Neuron (in vitro differentiated cells): ENCODE measurements at regions not wholly inside any gene's neighbourhood (a gene's known extent, or its start where the extent isn't known, plus 50 kb on each side); places are given as distances from the start of the nearest gene placed in this dataset.
"Not testable (repeated sequence)": the region's sequence is repeated elsewhere in the genome, so short reads cannot be mapped to it uniquely, and the experiment has no call there.

ENCODE experiments used
- H2AFZ ChIP-seq: one replicate; pipeline ENCODE4 v1.6.1; 2013; ENCODE audit warnings: low read depth, mild to moderate bottlenecking, inconsistent platforms, low read length, moderate library complexity
- H3K27me3 ChIP-seq: one replicate; pipeline ENCODE4 v1.6.1; 2013; ENCODE audit warnings: low read length; ENCODE audit not compliant: insufficient read depth
- H3K36me3 ChIP-seq: one replicate; pipeline ENCODE4 v1.6.1; 2013; ENCODE audit warnings: low read length; ENCODE audit not compliant: insufficient read depth
- H3K4me1 ChIP-seq: one replicate; pipeline ENCODE4 v1.6.1; 2013; ENCODE audit warnings: low read length; ENCODE audit not compliant: insufficient read depth
- H3K4me3 ChIP-seq: 2 replicates; pipeline ENCODE4 v1.5.1; 2013; ENCODE audit warnings: mild to moderate bottlenecking, low read length, moderate library complexity
- H3K9me3 ChIP-seq: one replicate; pipeline ENCODE4 v1.6.1; 2013; ENCODE audit warnings: low read length

DNA sequence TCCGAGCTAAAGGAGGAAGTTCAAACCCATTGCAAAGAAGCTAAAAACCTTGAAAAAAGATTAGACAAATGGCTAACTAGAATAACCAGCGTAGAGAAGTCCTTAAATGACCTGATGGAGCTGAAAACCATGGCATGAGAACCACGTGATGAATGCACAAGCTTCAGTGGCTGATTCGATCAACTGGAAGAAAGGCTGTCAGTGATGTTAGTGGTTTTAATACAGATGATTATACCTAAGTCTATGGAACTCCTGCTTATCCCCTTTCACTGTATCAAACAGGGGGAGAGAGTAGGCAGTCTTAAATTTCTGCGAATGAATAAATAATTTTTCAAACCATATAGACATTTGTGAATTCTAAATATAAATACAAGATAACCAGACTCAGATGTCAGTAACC is 512.7 kb downstream of the PRKD1 start:
- H3K27me3 ChIP-seq, H3K4me1 ChIP-seq, H2AFZ ChIP-seq, H3K36me3 ChIP-seq, H3K9me3 ChIP-seq, H3K4me3 ChIP-seq: not testable (repeated sequence)

DNA sequence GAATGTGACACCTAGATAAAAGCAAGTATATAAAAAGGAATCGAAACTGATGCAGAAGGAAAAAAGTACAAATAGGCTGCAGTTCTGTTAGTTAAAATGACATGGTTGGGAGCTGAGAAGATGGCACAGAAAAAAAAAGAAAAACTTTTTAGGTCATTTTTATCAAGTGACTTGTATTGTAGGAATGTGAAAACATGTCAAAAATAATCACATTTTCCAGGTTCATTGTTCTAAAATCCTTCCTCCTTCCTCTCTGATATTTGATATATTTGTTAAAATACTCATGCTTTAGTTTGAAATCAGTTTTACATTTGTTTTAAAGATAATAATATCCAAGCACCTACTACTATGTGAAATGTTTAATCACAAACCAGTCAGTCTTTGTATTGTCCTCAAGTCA is 507.9 kb downstream of the PRKD1 start:
- no peaks in the 10 kb centered on the region for H3K4me1 ChIP-seq
- no peak overlapping the region for H3K4me3 ChIP-seq
- peaks cover 3% of the 10 kb centered on the region for H3K27me3 ChIP-seq
- no peaks in the 10 kb centered on the region for H3K9me3 ChIP-seq
- no peaks in the 10 kb centered on the region for H3K36me3 ChIP-seq
- no peak overlapping the region for H2AFZ ChIP-seq

DNA sequence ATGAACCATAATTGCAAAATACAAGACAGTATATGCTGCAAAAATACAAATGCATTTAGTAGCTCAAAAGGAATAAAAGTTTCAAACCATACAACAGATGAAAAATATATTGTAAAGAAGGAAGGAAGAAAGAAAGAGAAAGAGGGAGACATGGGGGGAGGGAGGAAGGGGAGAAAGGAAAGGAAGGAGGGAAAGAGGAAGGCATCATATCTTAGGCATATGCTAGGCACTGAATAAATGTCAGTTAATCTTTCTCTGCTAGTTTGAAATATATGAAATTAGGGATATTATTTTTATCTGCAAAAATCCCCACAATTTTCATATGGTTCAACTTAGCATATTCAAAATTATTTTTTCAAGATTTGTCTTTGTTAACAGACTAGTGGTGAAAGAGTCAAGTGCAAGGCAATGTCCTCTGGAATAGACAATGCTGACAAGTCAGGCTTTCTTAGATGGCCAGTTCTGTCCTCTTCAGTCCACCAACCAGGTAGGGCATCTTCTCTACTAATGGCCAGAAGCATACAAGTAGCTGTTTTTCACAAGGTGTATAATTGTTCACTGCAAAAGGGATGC is 506.4 kb downstream of the PRKD1 start:
- H2AFZ ChIP-seq, result no peak overlapping the region
- H3K9me3 ChIP-seq, result no peaks in the 10 kb centered on the region
- no peak overlapping the region for H3K4me3 ChIP-seq
- H3K27me3 ChIP-seq, result peaks cover 3% of the 10 kb centered on the region
- no peaks in the 10 kb centered on the region for H3K36me3 ChIP-seq
- no peaks in the 10 kb centered on the region for H3K4me1 ChIP-seq

DNA sequence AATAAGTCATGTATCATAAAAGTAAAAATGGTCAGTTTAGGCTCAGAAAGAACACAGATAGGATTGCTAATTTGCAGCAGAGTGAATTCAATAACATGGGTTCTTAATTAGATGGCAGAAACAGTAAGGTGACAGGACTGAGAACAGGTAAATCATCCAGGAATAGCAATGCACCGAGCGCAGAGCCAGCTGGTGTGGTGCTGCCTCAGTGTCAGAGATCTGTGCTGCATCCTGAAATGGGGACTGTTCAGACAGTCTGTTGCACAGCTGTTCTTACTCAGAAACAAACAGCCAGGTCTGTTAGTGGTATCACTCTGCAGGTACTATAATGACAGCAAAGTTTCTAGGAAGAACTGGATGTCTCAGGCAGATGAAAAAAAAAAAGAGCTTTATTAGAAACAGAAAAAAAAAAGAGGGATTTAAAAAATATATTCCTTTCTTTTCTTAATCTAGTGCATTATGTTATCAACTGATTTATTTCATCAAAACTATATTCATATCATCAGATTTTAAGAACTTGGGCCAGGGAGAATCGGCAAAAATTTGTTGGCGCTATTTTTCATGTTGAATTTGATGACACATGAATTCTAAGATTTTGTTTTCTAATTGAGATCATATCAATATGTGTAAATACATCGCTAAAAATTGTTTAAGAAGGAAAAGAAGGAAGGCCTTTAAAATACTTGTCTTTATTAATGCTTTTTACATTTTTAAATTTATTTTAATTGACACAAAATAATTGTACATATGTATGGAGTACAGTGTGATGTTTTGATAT is 501.8 kb downstream of the PRKD1 start:
- H3K36me3 ChIP-seq, result no peaks in the 10 kb centered on the region
- no peaks in the 10 kb centered on the region for H3K27me3 ChIP-seq
- H3K4me3 ChIP-seq, result no peak overlapping the region
- no peak overlapping the region for H2AFZ ChIP-seq
- H3K4me1 ChIP-seq, result no peaks in the 10 kb centered on the region
- H3K9me3 ChIP-seq, result no peaks in the 10 kb centered on the region

DNA sequence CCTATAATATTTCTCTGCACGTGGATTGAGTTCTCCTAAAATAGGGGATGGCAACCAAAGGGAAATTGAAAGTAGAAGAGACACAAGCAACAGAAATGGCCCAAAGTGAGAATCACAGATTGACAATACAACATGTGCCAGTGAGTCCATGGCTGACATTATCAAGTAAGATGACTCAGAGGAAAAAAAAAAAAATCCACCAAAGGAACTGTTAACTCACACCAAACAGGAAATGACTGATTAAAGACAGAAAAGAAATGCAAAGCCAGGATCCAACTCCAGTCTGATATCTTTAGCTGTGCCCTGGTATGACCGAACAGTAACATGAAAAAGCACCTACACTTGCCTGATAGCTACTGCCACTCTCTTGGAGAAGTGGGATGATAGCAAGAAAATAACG is 485.0 kb downstream of the PRKD1 start:
- Histone ChIP-seq H3K9me3 (no peaks in the 10 kb centered on the region), H3K4me3 (no peak overlapping the region), H3K4me1 (no peaks in the 10 kb centered on the region), H3K27me3 (no peaks in the 10 kb centered on the region), H2AFZ (no peak overlapping the region), H3K36me3 (no peaks in the 10 kb centered on the region)

DNA sequence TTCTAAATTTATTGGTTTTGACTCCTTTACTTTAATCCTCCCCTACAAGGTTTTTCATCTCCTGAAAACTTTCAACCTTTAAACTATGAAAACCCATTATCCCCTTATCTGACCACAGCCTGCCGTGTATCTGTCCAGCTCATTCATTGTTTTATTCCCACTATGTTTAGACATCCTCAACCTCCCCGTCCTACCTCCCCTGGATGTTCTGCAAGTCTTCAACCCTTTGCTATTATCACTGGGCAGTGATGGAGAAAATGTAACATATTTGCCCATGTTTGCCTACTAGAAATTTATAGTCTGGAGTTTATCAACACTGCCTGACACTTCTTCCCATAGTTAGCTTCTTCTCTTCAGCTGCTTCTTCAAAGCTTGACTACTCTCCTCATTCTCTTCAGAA is 483.4 kb downstream of the PRKD1 start:
- Histone ChIP-seq H3K4me1 (no peaks in the 10 kb centered on the region), H3K36me3 (no peaks in the 10 kb centered on the region), H3K27me3 (no peaks in the 10 kb centered on the region), H3K4me3 (no peak overlapping the region), H2AFZ (no peak overlapping the region), H3K9me3 (no peaks in the 10 kb centered on the region)

DNA sequence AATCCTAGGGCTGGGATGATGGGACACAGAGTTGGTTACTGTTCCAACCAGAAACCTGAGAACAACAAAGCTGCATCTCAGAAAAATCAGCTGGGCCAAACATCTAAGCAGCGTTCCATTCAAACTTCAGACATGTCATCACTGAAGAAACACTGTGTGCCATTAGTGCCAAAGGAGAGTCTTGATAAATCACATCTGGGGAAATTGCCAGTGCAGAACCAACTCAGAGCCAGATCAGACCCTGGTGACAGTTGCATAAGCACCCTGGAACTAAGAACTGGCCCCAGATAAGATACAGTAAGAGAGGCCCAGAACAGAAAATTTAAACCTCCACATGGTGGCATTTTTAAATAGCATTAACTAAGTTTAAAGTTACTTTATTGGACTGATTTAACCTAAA is 482.8 kb downstream of the PRKD1 start:
- Histone ChIP-seq H3K4me3 (no peak overlapping the region), H3K36me3 (no peaks in the 10 kb centered on the region), H3K27me3 (no peaks in the 10 kb centered on the region), H3K4me1 (no peaks in the 10 kb centered on the region), H3K9me3 (no peaks in the 10 kb centered on the region), H2AFZ (no peak overlapping the region)

DNA sequence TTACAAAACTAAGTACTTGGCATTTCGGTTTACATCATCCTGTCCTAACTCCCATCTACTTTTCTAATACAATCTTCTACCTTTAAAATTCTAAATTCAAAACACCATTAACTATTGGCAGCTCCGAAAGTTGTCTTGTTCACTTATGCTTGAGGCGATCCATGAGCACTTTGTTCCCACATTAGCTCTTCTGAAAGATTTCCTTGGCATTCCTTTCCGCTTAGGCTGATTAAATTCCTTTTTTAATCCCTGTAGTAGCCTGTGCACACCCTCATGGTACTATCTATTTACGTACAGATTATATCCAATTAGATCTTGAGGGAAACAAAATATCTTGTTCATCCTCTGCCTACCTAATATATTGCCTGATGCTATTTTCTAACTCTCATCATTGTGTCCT is 480.7 kb downstream of the PRKD1 start:
- H3K36me3 ChIP-seq, result no peaks in the 10 kb centered on the region
- H3K4me3 ChIP-seq, result no peak overlapping the region
- no peaks in the 10 kb centered on the region for H3K27me3 ChIP-seq
- H3K9me3 ChIP-seq, result no peaks in the 10 kb centered on the region
- no peak overlapping the region for H2AFZ ChIP-seq
- H3K4me1 ChIP-seq, result no peaks in the 10 kb centered on the region

DNA sequence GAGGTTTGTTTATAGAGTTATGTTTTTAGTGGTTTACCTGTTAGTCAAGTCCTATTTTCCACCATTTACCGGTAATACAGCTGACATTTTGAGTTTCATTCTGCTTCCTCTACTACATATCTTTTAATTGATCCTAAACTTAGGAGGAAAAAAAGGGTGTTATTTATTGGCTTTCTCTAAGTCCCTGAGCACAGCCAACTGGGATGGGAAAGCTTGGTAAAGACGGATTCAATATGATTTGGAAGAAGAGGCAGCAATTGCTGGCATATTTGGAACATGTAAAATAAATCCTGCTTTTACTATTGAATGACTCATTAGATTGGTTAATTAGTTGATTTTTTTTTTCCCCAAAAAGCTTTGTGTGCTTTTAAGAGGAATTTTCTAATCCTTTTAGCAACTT is 475.7 kb downstream of the PRKD1 start:
- Histone ChIP-seq H2AFZ (no peak overlapping the region), H3K36me3 (no peaks in the 10 kb centered on the region), H3K9me3 (no peaks in the 10 kb centered on the region)

DNA sequence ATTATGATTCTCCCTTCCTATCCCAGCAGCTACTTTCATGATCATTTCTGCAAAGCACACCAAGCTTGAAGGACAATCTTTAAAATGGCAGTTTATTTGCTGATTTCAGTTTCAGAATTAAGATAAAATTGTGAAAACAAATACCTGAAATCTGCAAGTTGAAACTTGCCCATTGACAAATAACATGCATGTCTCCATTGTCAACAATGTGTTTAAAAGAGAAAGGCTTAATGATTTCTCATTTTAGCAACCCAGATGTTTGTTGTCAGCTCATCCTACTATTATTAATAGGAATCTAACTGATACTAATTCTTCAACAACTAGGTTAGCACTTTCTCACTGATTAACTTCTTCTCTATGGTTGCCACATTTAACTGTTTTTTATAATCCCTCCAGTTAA is 474.6 kb downstream of the PRKD1 start:
- Histone ChIP-seq H3K36me3 (no peaks in the 10 kb centered on the region), H2AFZ (no peak overlapping the region), H3K9me3 (no peaks in the 10 kb centered on the region), H3K4me3 (no peak overlapping the region), H3K27me3 (no peaks in the 10 kb centered on the region), H3K4me1 (no peaks in the 10 kb centered on the region)

More for the DNA sequence above, 475.7 kb downstream of the PRKD1 start:
- Histone ChIP-seq H3K4me3 (no peak overlapping the region), H3K27me3 (no peaks in the 10 kb centered on the region), H3K4me1 (no peaks in the 10 kb centered on the region)

DNA sequence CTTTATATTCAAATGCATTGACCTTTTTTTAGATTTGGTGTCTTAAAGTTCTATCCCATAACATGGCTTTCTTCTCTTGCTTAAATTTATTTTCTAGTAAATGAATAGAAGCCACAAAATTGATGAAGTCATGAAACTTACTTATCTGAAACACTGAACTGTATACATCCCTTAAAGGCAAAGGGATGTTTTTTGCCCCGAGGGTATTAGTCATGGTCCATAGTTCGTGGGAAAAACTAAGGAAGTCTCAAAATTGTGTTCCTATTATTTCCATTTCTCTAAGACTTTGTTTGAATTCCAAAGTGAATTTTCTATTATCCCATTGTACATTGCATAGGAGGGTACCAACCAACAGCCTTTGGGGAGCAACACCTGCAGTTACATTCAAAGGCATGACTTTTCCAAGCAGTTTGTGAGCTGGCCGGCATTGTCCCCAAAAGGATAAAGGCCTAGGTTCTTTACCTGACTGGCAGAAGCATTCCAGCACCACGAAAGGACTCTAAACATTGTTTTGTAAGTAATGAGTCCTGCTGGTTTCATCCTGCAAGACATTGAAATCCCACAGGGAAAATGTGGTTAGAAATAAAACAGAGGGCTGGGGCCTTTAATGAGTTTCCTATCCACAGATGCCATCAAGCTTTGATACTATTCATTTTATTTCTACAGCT is 473.5 kb downstream of the PRKD1 start:
- Histone ChIP-seq H3K9me3 (no peaks in the 10 kb centered on the region), H3K4me3 (no peak overlapping the region), H3K27me3 (no peaks in the 10 kb centered on the region), H3K36me3 (no peaks in the 10 kb centered on the region), H2AFZ (no peak overlapping the region), H3K4me1 (no peaks in the 10 kb centered on the region)

DNA sequence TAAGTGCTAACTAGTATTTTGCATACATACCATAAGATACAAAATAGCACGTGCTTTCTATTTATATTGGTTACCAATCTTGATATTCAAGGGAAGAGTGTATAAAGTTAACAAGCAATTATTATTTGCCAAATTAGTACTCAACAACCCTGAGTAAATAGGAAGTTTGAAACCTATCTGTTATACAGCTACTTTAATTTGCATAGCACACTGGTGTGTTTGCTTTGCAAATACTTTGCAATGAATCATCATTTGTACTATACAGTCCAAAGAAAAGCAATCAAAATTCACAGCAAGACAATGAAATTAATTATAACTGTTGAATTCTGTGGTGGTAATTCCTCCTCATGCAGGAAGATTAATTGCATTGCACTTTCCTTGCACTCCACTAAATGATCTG is 469.1 kb downstream of the PRKD1 start:
- no peaks in the 10 kb centered on the region for H3K27me3 ChIP-seq
- H3K36me3 ChIP-seq, result no peaks in the 10 kb centered on the region
- no peak overlapping the region for H3K4me3 ChIP-seq
- H2AFZ ChIP-seq, result no peak overlapping the region
- no peaks in the 10 kb centered on the region for H3K9me3 ChIP-seq
- H3K4me1 ChIP-seq, result peaks cover 3% of the 10 kb centered on the region

DNA sequence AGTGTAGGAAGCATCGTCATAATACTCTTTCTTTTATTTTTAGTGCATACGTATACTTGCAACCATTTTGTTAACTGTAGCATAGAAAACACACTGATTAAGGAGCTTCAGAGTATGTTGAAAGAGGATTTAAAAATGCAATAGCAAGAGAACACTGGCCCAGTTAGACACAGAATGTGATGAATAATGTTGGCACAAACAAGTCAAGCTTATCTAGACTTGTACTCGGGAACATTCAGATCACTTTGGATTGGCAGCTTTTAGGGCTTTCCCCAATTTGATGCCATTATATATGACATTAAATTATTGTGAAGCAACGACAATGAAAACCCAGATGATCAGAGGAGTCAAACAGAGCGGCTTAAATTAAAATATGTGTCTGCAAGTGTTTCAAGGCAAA is 468.1 kb downstream of the PRKD1 start:
- Histone ChIP-seq H3K4me3 (no peak overlapping the region), H3K4me1 (peaks cover 3% of the 10 kb centered on the region), H3K27me3 (no peaks in the 10 kb centered on the region), H3K36me3 (no peaks in the 10 kb centered on the region), H2AFZ (no peak overlapping the region), H3K9me3 (no peaks in the 10 kb centered on the region)
